ENCODE measurements at regions not wholly inside any gene's neighbourhood (a gene's known extent, or its start where the extent isn't known, plus 50 kb on each side); places are given as distances from the start of the nearest gene placed in this dataset.
A peak's percentile ranks its signal among the peaks of the same experiment; 100 is the strongest.

GRCh38 chr2:235162837-235163197 is 211.0 kb downstream of the SH3BP4 start:
- Histone ChIP-seq H3K9me3 (ENCODE audit: severe bottlenecking) (peaks cover 3% of the 10 kb centered on the region), H3K36me3 (no peaks in the 10 kb centered on the region), H3K4me3 (ENCODE audit: low read depth, low read length) (no peak overlapping the region), H3K27ac (no peak overlapping the region), H3K27me3 (ENCODE audit: insufficient read depth, low read depth, severe bottlenecking) (no peaks in the 10 kb centered on the region)
- no peak for DNase-seq
- TF ChIP-seq CTCF (IDR thresholded peaks at IDR 0.05; ENCODE audit: low read depth, low read length): no peak

GRCh38 chr2:235165136-235165535 is 213.3 kb downstream of the SH3BP4 start:
- Histone ChIP-seq H3K27ac (no peak overlapping the region), H3K36me3 (no peaks in the 10 kb centered on the region), H3K9me3 (ENCODE audit: severe bottlenecking) (peaks cover under 1% of the 10 kb centered on the region), H3K27me3 (ENCODE audit: insufficient read depth, low read depth, severe bottlenecking) (no peaks in the 10 kb centered on the region), H3K4me3 (ENCODE audit: low read depth, low read length) (no peak overlapping the region)
- TF ChIP-seq CTCF (IDR thresholded peaks at IDR 0.05; ENCODE audit: low read depth, low read length): no peak
- DNase-seq: no peak

GRCh38 chr2:235165631-235166030 is 213.8 kb downstream of the SH3BP4 start:
- no peaks in the 10 kb centered on the region for H3K9me3 ChIP-seq (ENCODE audit: severe bottlenecking)
- no peak for DNase-seq
- no peaks in the 10 kb centered on the region for H3K27me3 ChIP-seq (ENCODE audit: insufficient read depth, low read depth, severe bottlenecking)
- no peak for TF ChIP-seq CTCF (IDR thresholded peaks at IDR 0.05; ENCODE audit: low read depth, low read length)
- H3K4me3 ChIP-seq (ENCODE audit: low read depth, low read length): no peak overlapping the region
- no peaks in the 10 kb centered on the region for H3K36me3 ChIP-seq
- H3K27ac ChIP-seq: no peak overlapping the region

GRCh38 chr2:235168174-235168979 is 216.6 kb downstream of the SH3BP4 start:
- Histone ChIP-seq H3K4me3 (ENCODE audit: low read depth, low read length) (peak overlapping the region; percentile 5), H3K9me3 (ENCODE audit: severe bottlenecking) (no peaks in the 10 kb centered on the region), H3K27me3 (ENCODE audit: insufficient read depth, low read depth, severe bottlenecking) (no peaks in the 10 kb centered on the region), H3K36me3 (no peaks in the 10 kb centered on the region), H3K27ac (peak overlapping the region; percentile 72)
- DNase-seq: peak; percentile 74
- TF ChIP-seq CTCF (IDR thresholded peaks at IDR 0.05; ENCODE audit: low read depth, low read length): no peak

GRCh38 chr2:235170016-235170415 is 218.2 kb downstream of the SH3BP4 start:
- DNase-seq: no peak
- H3K4me3 ChIP-seq (ENCODE audit: low read depth, low read length): no peak overlapping the region

More at GRCh38 chr2:235170016-235170415, 218.2 kb downstream of the SH3BP4 start:
- Histone ChIP-seq H3K36me3 (no peaks in the 10 kb centered on the region), H3K27me3 (ENCODE audit: insufficient read depth, low read depth, severe bottlenecking) (no peaks in the 10 kb centered on the region), H3K27ac (no peak overlapping the region), H3K9me3 (ENCODE audit: severe bottlenecking) (no peaks in the 10 kb centered on the region)
- TF ChIP-seq CTCF (IDR thresholded peaks at IDR 0.05; ENCODE audit: low read depth, low read length): no peak

Measured in WERI-Rb-1 (cell line).